Mucosa of gallbladder (tissue), 1 donor: ENCODE measurements at regions not wholly inside any gene's neighbourhood (a gene's known extent, or its start where the extent isn't known, plus 50 kb on each side); places are given as distances from the start of the nearest gene placed in this dataset.

Source experiments
- DNase-seq: peaks from one replicate; pipeline ENCODE4 v3.0.0-alpha.2; 2020; ENCODE audit warnings: low spot score
- donor health status: DM: no; HTN: no; CAD: no.

DNA sequence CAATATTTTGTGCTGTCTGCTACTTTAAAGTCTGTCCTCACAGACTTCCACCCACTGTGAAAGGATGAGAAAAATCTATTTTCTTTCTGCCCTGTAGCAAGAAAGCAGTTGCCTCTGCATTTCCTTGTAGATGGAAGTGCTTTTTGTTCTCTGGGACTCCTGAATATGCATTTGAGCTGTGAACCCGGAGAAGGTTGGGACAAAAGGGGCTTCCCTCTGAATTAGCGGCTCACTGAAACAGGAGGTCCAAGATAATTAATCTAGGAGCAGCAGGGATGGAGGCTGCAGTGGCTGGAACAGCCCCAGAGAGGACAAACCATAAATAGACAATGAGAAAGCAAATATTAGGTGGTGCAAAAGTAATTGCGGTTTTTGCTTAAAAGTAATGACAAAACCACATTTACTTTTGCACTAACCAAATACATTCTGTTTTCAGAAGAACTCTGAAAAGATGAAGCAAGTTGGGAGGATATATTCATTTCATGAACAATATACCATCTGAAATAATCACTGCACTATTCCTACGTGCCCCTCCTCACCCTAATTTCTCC lies 143.4 kb upstream of the KBTBD8 start:
- no peak for DNase-seq

DNA sequence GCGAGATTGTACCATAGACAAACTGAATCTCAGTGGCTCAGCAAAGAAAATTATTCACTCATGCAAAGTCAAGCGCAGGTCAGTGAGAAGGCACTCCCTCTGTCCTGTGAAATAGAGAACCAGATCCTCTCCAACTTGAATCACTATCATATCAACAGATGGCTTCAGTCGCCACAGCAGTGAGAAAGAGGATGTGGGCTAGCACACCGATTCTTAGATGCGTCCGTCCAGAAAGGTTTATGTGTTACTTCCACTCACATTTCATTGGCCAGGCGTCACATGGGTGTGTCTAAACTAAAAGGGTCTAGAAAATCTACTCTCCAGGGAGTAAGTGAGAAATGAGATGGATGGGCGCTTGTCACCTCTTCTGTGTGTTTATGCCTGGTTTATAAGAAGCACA lies 141.6 kb upstream of the KBTBD8 start:
- DNase-seq: no peak

DNA sequence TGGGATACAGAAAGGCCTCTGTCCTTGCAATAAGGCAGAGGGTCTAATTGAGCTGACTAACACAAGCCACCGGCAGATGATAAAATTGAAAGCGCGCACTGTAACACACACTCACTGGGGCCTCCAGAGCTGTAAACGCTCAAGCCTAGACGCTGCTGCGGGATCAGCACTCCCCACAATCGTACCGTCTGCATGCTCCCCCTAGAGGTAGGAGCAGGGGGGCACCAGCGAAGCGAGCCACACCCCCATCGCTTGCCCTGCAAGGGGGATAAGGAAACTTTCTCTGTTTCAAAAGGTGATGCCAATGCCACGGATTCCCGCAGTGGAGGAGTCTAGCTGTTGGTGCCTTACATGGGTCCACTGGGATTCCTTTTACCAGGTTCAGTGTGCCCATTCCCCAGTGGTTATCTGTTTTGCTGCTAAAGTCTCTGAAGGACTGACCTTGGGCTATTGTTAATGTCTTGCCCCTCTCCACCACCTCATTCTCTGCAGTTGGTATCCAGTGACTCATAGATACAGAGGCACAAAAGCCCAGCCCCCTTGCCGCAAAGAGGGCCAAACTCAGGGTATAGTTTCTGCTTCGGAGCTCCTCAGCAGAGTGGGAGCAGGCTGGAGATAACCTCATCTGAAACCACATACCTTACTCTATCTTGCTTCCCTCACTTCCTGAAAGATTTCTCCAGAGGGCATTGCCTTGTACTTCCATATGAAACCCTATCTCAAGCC lies 139.3 kb upstream of the KBTBD8 start:
- DNase-seq: no peak

DNA sequence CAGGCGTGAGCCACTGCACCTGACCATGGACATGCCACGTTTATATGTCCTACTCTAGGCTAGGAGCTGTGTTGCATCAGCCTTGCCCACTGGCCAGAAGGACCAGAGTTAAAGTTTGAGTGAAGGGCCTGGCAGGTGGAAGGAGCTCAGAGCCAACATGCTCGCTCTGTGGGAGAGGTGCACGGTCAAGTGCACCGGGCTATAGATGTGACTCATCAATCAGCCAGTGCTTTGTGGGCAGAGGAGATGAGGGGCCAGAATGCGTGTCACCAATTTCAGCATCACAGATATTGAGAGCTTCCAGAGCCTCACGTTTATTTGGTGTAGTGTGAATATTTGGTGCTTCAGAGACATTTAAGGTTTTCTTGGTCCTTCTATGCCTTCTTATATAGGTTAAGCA lies 137.3 kb upstream of the KBTBD8 start:
- no peak for DNase-seq

DNA sequence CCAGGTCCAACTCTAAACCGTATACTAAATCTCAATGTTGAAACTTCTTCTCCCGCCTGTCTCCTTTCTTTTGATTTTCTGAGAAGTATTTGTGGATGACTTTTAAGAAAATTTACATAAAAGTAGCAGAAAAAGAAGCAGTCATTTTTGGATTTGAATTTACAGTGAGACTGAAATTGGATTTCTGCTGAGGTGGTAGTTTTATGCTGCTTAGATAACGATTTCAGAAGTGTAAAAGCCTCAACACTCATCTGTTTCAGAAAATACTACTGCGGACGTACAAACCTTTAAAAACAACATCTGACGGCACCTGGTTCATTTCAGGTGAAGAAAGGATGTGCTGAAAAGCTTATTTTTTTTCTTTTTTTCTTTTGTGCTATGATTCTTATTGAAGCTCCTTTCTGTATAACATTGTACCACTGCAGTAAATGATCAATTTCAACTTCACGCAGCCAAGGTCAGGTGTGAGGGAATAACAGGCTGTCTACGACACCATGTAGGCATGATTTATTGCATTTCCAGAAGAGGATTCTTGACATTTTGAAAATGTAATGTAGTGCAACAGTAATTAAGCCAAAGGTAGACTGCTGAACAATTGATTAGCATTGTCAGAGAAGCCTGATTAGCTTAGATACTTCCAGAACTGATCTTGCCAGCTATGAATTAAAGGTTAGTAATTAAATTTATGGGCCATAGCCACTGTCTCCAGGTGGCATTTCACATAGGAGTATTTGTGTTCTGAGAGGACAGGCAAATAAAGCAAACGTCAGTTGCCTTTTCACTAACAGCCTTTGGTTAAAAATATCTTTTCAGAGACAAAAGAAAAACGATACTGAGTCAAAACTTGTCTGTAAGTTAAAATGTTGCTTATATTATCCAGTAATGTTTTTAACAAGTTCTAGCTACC lies 134.6 kb upstream of the KBTBD8 start:
- no peak for DNase-seq

DNA sequence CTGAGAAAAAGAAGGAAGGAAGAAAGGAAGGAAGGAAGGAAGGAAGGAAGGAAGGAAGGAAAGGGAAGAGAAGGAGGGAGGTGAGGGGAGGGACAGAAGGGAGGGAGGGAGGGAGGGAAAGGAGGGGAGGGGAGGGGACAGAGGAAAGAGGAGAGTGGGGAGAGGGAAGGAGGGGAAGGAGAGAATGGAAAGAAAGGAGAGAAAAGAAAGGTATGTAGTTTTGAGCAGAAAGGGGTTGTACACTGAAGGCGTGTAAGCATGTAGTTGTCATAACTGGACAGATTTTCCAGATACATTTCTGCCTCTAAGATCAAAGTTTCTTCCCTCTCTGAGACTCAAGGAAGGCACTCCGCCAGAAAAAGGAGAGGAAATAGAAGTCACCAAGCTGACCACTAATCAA lies 113.4 kb upstream of the KBTBD8 start:
- no peak for DNase-seq

DNA sequence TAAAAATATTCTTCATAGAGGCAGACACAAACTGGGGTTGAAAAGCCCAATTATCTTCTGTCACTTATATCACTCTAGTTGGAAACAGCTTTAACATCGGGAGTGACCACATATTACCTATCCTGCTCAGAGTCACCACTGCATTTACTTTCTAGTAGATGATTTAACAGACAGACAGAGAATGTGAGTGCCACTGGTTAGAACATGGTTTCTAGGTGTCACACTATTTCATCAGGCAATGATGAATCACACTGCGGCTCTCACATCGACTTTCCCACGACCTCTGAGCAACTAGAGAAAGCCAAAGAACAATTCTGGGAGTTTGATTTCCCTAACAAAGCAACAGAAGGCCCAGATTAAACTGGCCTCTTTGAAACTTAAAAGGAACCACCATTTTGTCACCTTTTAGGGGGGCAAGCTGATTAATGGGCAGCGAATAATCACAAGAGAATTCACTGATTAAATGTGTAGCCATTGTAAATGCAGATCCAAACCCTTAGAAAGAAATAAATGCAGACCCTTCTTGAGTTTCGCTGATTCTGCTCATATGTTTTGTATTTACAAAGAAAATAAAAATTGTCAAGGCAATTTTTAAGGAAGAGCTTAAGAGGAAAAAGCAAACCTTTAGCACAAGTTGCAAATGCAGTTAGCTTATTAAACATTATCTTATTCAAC lies 112.6 kb upstream of the KBTBD8 start:
- peak; percentile 12 for DNase-seq

DNA sequence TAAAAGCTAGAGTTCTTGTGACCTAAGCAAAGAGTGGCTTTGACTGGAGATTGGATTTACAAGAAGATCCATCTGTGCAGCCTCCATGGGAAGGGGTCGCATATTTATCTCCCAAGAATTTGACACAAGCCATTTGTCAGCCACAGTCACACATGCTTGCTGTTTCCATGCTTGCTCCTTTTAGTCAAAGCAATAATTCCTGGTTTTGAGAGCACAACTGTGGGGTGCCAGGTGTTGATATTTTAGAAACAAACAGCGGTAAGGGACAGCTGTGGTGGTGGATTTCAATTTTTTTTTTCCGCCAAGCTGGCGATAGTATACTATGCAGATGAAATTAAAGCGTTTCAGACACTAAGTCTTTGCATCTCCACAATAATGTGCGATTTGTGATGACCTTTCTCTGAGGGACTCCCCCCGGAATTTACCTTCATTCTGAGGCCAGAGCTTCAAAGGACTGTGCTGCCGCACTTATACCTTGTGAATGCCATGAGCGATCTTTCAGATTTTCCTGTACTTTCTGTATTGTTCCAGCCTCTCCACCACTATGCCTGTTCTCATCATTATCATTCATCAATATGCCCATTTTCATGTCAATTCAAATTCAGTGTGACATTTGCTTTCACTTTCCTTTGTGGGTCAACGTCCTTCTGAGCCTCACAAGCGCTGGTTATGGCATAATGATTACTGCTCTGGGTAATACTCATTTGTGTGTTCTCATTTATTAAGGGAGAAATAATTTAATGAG lies 108.2 kb upstream of the KBTBD8 start:
- no peak for DNase-seq

DNA sequence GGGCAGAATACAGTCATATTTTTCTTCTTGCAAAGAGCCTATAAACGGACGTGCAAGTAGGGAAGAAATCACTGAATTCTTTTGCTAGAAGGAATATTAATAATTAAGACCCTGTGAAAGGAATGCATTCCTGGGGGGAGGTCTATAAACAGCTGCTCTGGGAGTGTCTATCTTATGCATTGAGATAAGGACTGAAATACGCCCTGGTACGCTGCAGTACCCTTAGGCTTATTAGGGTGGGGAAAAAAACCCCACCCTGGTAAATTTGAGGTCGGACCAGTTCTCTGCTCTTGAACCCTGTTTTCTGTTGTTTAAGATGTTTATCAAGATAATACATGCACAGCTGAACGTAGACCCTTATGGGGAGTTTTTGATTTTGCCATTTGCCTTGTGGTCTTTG lies 100.0 kb upstream of the KBTBD8 start:
- DNase-seq: no peak

DNA sequence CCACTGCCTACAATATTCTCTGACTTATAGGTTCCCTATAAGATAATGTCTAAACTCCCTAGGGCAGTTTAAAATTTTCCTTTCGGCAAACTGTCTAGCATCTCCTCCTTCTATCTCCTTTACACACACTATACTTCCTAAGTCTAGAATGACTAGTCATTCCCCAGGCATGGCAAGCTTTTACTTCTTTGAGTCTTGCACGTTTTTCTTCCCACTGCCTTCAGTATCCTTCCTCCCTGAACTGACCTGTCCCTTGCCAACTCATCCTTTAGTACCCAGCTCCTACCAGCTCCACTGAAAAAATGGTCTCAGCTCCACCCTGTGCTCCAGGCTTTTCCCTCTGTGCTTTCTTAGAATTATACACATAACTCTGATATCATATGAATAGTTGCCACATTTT lies 93.8 kb upstream of the KBTBD8 start:
- no peak for DNase-seq

DNA sequence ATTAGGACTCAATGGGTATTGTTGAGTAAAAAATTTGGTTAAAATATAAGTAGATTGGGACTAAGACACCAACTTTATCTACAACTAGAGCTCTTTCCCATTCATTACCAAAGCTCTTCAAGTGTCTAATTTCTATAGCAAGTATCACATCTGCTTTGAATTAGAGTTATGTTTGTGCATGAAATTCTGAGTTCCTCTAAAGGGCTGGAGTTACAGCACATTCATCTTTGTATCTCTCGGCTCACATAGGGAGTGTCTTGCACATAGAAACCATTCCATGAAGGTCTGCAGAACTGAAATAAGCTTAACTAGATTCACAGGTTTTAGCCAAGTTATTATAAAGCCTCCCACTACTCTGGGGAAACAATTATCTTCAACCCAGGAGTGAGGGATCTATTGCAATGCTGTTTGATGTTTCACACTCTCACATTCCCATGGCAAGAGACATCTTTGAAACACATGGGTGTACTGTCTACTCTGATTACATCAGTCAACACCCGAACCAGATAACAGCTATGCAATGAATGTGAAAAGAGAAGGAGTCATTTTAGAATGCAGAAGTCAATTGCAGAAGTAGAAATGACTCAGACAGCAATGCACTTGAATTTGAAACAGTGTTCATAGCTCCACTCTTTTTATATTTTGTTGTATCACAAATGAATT lies 93.1 kb upstream of the KBTBD8 start:
- DNase-seq: no peak

DNA sequence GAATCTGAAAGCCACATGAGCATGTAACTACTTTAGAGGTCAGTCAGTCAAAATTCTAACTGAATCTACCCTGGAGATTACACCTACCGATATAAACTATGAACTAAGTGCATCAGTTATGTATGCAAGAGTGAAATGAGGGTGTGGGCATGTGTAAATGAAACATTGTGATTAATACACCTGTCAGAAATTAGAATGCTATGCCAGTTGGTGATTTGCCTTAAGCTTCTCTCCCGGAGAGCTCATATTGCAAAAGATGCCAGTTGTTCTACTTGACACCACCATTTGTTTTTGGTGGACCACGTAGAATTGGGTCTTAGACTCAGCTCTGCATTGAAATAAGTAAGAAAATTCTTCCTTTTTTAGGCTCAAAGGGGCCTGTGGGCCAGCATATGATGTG lies 91.0 kb upstream of the KBTBD8 start:
- no peak for DNase-seq

DNA sequence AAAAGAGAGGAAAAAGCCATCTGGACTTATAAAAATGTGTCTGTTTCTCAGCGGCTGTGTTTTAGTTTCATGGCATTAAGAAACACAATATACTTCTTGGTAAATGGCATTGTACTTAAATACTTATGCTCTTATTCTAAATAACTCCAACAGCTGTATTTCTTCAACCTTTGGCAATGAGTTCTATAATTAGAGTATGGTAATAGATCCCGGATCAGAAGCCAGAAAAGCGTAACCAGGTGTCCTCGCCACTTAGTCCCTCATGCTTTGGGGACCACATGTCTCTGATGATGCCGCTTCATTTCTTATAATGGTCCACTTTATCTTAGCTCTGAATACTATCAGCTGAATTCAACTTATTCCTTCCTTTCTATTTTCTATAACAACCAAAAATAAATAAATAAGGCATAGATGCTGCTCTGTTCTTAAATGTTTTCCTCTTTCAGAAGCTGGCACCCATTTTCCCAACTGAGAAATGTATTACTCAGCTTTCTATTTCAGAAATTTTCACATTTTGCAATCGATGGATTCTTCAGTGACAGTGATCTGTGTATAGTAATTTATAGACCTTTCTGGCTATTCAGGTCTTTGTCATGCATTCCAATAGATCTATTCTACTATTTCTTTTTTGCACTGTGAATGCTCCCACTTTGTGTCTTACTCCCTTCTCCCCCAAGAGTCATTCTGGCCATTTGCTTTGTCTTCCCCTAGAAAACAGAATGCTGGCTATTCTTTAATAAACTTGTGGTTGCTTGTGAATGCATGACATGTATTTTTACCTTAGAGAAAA lies 87.6 kb upstream of the KBTBD8 start:
- no peak for DNase-seq

DNA sequence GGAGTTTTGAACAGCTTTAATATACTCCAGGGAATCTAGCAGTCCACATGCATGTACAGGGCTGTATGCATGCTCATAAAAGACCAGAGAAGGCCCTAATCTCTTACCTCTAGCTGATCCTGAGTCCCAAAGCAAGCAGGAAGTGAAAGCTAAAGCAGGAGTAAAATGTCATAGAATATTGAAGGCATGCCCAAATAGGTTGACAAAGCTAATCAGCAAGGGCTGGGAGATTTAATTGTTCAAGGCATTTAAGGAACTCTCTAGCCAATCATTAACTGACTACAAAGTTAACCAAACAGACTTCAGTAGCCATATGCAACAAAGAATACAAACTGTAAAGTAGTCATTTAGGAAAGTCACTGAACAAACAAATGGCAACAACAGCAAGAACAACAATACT lies 85.8 kb upstream of the KBTBD8 start:
- DNase-seq: no peak

DNA sequence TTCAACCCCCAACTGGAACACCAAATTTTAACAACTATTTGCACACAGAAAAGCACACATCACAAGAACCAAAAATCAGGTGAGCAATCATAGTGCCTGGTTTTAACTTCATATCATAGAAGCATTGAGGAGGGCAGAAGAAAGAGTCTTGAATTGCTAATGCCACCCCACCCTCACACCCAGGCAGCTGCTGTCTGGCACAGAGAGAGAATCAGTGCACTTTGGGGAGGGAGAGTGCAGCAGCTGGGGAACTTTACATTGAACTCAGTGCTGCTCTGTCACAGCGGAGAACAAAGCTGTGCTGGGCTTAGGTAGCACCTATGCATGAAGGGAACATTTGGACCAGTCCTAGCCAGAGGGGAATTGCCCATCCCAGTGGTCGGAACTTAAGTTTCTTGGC lies 76.0 kb upstream of the KBTBD8 start:
- DNase-seq: no peak

DNA sequence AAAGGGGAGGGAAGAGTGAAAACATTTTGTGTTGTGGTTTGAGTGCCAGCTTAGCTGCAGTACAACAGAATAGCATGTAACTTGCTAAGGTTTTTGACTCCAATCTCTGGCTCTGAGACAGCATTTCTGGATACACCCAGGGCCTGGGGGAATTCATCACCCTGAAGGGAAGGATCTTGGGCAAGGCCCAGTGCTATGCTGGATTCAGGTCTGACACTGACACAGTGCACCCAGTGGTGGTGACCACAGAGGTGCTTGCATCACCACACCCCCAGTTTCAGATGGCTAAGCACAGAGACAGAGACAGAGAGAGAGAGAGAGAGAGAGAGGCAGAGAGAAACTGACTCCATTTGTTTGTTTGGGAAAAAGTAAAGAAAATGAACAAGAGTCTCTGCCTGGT lies 74.1 kb upstream of the KBTBD8 start:
- no peak for DNase-seq

DNA sequence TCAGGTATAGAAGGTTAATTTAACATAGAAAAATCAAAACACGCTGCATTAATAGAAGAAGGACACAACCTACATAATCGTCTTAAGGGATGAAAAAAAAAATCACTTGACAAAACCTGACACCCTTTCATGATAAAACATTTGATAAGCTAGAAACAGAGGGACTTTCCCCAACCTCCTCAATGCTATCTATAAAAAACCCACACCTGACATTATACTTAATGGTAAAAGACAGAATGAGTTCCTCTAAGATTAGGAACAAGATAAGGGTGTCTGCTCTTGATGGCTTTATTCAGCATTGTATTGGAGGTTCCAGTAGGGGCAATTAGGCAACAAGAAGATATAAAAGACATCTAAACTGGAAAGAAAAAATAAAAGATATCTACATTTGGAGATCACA lies 69.9 kb upstream of the KBTBD8 start:
- DNase-seq: no peak

DNA sequence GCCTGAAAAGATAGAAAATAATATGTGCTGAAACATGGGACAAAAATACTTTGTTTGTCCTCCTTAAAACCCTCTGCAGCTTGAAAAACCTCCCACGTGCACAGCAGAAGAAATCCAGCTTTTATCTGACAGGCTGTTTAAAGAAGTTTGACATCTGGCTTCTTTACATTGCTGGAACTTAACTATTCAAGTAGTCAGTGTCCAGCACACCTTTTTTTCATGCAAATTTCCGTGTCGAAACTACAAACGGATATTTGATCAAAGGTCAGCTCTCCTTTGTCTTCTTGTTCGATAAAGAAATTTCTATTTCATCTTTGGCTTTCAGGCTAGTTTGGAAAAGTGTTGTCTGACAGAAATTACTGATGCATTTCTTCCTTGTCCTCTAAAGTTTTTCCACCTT lies 66.8 kb upstream of the KBTBD8 start:
- DNase-seq: no peak

DNA sequence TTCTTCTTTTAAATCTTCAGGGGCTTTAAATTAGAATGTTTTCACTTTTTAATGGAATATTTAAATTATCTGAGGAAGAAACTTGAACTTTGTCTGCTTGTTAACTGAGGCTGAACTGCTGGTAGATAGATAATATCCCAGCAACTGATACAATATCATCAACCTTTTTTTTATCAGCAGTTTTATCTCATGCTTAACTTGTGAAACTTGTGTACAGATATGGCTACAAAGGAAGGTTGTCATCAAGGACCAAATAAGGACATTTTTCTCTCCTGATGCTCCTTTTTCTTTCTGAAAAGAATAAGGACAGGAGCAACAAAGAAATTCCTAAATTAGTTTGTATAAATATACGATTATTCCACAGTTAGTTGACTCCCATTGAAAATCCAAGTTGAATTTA lies 66.4 kb upstream of the KBTBD8 start:
- DNase-seq: no peak

DNA sequence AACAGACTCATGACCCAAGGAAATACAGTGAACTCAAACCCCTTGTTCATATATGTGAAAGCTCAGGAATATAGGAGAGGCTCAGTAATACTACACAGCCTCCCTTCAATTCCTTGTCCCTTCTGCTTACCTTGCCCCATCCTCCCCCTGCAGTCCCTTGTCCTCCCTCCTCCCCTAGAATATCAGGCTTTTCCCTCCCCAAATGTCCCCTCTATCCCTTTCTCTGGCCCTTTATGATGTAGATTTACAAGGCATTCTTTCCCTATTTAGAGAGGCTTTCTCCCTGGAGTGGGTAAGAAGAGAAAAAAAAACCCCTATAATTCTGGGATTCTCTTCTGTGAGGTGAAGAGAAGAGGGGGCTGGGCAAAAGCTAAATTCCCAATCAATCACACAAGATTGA lies 64.9 kb upstream of the KBTBD8 start:
- DNase-seq: no peak
